Astrocyte of the spinal cord (primary cell): ENCODE measurements at regions not wholly inside any gene's neighbourhood (a gene's known extent, or its start where the extent isn't known, plus 50 kb on each side); places are given as distances from the start of the nearest gene placed in this dataset.

ENCODE experiments used
- DNase-seq: peaks from one replicate; pipeline ENCODE4 v3.0.0; 2011; ENCODE audit warnings: low read depth, low spot score
- H3K4me3 ChIP-seq: 2 replicates; pipeline ENCODE4 v1.5.1; 2011; ENCODE audit warnings: low read depth, mild to moderate bottlenecking, low read length, moderate library complexity
- in situ Hi-C: cut with HindIII; loops from 2 replicates; pipeline ENCODE4 v1.10.0; 2017; ENCODE audit warnings: low sequenced_read_pairs
- TF ChIP-seq, protein P1 (sequence below): IDR thresholded peaks from 2 replicates; pipeline ENCODE4 v1.5.1; 2012; ENCODE audit warnings: low read depth, mild to moderate bottlenecking, low read length, inconsistent platforms

DNA sequence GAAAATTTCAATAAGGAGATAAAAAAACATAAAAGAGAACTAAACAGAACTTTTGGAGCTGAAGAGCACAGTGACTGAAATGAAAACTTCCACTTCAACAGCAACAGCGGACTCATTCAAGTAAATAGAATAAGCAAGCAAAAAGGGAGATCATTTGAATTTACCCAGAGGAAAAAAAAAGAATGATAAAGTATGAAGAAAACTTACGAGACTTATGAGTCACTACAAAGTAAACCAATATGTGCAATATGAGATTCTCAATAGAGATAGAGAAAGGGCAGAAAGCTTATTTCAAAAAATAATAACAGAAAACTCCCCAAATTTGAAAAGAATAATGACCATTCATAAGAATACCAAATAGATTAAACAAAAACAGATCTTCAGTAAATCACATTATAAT lies 1605.7 kb upstream of the CDH6 start:
- in situ Hi-C loops, result no loop called here
- H3K4me3 ChIP-seq, result no peak overlapping the region
- no peak for DNase-seq
- TF ChIP-seq, protein P1, sequence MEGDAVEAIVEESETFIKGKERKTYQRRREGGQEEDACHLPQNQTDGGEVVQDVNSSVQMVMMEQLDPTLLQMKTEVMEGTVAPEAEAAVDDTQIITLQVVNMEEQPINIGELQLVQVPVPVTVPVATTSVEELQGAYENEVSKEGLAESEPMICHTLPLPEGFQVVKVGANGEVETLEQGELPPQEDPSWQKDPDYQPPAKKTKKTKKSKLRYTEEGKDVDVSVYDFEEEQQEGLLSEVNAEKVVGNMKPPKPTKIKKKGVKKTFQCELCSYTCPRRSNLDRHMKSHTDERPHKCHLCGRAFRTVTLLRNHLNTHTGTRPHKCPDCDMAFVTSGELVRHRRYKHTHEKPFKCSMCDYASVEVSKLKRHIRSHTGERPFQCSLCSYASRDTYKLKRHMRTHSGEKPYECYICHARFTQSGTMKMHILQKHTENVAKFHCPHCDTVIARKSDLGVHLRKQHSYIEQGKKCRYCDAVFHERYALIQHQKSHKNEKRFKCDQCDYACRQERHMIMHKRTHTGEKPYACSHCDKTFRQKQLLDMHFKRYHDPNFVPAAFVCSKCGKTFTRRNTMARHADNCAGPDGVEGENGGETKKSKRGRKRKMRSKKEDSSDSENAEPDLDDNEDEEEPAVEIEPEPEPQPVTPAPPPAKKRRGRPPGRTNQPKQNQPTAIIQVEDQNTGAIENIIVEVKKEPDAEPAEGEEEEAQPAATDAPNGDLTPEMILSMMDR, result no peak

DNA sequence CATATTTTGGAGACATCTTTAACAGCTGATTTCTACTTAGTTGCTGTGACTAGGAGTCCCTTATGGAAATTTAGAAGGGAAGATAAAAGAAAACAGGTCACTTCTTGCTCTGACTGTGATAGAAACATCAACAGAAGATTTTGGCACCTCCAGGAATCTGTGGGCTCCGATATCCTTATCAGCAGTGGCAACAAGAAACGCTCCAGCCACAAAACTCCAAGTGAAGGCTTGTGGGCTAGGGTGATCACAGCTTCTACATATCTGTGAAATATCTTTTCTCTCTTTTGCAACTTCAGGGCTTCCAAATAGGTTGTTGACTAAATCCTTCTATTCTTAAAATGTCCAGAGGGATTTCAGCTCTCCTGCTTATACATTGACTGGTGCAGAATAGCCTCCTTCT lies 1625.5 kb upstream of the CDH6 start:
- no peak overlapping the region for H3K4me3 ChIP-seq
- DNase-seq, result no peak
- TF ChIP-seq, protein P1, result no peak

DNA sequence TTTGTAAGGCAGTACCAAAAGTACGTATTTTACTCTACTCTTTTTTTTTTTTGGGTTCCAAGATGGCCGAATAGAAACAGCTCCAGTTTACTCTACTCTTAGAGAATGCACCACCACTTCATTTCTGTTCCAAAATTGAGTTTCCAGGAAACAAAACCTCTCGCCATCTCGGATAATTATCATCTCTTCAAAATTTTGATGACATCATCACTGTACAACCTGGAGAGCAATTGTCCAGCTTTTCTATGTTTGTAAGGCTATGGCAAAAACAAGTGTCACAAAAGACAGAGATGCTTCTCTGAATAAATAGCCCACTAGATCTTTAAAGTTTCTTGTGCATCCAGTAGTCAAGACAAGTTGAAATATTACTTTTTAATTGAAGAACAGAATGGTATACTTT lies 1631.9 kb upstream of the CDH6 start:
- TF ChIP-seq, protein P1, result no peak
- no peak overlapping the region for H3K4me3 ChIP-seq
- DNase-seq, result no peak
- in situ Hi-C loops, result no loop called here

More for the DNA sequence above, 1625.5 kb upstream of the CDH6 start:
- in situ Hi-C loops, result no loop called here

DNA sequence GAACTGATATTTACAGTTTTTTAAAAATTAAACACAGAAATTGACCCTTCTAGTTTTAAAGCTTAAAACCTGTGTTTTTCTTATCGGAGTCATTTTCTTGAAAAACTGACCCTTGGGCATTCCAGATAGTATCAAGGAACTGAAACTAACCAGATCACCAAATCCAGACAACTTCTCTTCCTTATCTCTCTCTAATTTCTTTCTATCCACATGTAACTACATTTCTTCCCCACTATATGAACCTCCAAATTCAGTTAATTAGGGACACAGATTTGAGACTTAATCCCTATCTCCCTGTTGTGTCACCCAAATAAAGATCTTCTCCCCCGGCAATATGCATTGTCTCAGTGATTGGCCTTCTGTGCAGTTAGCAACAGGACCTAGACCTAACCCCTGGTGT lies 1643.0 kb upstream of the CDH6 start:
- in situ Hi-C loops, result no loop called here
- DNase-seq, result no peak
- TF ChIP-seq, protein P1, result no peak
- H3K4me3 ChIP-seq, result no peak overlapping the region

DNA sequence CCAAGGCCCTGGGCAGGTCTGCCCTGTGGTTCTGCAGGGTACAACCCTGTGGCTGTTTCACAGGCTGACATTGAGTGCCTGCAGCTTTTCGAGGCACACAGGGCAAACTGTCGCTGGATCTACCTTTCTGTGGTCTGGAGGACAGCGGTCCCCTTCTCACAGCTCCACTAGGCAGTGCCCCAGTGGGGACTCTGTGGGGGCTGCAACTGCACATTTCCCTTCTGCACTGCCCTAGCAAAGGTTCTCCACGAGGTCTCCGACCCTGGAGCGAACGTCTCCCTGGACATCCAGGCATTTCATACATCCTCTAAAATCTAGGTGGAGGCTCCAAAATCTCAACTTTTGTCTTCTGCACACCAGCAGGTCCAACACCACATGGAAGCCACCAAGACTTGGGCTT lies 1645.2 kb upstream of the CDH6 start:
- H3K4me3 ChIP-seq, result no peak overlapping the region
- no peak for DNase-seq
- in situ Hi-C loops, result no loop called here
- TF ChIP-seq, protein P1, result no peak

DNA sequence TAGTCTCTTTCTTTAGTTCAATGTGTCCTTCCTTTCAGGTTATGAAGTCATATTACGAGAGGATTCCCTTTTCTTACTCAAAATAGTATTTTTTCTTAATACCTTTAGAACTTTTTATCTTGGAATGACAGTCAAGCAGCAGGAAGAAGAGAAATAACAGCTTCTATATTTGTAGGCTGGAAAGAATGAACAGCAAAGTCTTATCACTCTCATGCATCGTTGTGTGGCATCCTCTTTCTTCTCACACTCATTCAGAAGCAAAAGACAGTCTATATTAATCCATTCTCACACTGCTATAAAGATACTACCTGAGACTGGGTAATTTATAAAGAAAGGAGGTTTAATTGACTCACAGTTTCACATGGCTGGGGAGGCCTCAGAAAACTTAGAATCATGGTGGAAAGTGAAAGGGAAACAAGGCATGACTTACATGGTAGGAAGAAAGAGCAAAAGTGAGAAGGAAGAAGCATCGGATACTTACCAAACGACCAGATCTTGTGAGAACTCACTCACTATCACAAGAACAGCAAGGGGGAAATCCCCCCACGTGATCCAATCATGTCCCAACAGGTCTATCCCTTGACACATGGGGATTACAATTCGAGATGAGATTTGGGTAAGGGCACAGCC lies 1646.1 kb upstream of the CDH6 start:
- in situ Hi-C loops, result no loop called here
- no peak for DNase-seq
- H3K4me3 ChIP-seq, result no peak overlapping the region
- TF ChIP-seq, protein P1, result no peak

DNA sequence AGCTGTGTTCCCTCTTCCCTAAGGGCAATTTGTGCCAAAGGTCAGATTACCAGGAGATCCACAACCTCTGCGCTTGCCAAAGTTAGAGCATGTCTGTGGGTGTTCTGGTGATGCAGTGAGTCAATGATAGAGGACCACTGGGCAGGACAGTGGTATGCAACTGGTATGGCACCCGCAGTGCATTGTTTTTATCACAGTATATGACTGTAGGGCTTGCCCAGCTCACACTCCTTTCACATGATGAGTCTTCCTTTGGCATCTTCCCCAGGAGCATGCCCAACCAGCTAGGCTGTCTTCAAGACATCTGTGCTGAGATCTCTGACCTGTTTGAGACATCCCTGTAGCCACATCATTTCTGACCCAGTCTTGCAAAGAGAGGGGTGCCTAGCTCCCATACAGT lies 1650.0 kb upstream of the CDH6 start:
- TF ChIP-seq, protein P1, result no peak
- DNase-seq, result no peak
- H3K4me3 ChIP-seq, result no peak overlapping the region
- in situ Hi-C loops, result no loop called here
